HG02759 (cell line): ENCODE measurements at regions not wholly inside any gene's neighbourhood (a gene's known extent, or its start where the extent isn't known, plus 50 kb on each side); places are given as distances from the start of the nearest gene placed in this dataset.

Experiments
- ATAC-seq: cut with Tn5 transposase; IDR thresholded peaks from one replicate; pipeline ENCODE4 v1.9.1; 2021; ENCODE audit warnings: mild to moderate bottlenecking, moderate library complexity; ENCODE audit not compliant: unreplicated experiment

DNA sequence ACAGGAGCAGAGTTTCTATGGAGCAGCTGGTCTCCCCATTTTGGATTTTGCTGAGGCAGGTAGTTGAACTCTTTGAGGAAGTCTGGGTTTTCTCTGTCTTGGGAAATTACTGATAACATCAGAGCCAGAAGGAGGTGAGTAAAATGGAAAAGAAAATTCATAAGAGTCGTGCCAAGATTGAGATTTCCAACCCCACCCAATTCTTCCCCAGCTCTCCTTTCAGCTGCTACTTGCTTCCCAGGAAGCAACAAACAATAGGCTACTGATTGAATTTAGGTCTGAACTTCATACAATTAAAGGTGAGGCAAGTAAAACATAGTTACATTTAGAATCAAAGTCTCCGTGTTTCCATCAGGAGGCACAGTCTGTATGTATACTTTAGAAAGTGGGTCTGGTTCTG is 54.6 kb upstream of the EOLA2 start:
- no peak for ATAC-seq

DNA sequence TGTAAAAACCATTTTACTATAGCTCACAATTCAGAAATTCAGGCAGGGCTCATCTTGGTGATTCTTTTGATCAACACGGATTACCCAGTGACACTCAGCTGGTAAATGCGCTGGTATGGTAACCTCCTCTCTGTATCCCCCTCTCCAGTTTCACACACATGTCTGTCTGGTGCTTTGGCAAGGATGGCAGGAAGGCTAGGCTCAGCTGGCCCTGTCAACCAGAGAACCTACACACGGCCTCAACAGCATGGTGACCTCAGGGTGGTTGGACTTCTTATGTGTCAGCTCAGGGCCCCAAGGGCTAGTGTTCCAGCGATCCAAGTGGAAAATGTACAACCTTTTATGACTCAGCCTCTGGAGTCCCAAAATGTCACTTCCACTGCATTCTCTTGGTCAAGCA is 55.7 kb upstream of the EOLA2 start:
- no peak for ATAC-seq

DNA sequence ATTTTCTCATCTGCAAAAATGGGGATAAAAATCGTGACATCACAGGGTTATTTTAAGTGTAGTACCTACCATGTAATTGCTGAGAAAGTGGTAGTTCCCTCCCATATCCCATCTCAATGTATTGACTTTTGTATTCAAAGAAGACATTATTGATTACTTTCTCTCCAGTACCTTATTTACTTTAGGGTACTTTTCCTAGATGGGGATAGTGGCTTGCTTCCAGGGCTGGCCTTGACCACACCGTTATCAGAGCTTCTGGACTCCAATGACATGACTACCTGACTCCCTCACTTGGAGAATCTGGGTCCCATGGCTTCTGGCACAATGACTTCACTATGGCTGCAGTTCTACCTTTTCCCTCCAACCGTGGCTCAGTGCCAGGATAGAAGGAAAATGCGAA is 58.2 kb upstream of the EOLA2 start:
- no peak for ATAC-seq

DNA sequence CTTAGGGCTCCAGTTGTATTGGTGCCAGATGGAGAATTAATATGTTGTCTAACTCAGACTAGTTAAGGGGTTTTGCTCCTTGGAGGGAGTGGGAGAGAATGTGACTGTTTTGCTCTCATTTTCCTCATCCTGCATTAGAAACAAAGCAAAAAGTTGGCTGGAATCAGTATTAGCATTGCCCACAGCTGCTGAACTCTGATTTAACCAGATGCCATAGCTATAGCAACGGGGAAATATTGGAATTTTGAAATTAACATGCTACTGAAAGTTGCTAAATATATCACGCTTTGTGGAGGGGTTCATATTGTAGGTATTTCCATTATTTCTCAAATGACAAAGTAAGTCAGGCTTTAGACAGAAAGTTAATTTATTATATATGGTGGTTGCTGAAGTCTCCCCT is 66.7 kb upstream of the EOLA2 start:
- no peak for ATAC-seq

DNA sequence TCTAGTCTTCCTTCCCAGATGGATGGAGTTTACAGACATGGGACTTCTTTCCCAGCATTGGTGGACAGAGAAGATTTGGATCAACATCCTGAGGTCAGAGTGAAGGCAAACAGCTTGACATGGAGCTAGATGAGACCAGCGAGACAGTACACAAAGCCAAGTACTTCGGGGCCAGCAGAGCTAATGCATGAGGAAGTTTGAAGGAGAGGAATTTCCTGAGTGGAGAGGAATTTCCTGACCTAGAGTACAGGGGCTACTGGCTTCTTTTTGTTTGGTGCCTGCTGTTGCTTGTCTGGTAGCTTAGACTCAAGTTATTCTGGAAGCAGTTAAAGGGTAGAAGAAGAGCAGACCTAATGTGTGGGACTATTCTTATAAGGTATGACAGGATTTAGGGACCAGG is 69.1 kb upstream of the EOLA2 start:
- ATAC-seq: no peak

DNA sequence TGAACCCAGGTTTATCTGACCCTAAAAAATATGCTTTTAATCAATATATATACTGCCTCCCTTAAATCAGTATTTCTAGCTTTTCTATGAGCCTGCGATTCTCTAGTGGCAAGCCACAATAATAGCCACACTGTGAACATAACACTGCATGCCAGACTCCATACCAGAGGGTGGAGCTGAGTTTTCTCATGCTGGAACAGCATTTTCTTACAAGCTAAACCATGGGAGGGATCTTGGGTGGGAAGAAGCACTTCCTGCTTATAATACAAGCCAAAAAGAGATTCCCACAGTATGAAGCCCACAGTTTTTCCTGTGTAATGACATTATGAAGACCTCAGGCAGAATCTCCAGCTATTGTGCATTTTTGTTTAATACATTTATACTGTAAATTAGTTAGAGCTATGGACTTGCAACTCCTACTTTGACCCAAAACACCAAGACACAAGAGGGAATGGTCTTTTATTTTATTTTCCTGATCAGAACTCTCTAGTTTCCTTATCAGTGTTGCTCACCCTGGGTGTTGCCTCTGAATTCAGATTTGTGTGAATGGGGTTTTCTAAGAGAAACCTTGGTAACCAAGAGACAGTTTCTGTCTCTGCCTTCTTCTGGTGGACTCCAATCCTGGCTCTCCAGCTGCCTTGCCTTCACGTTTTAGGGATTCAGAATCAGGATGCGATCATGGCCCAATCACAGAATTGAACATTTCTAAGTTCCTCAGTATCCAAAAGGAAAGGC is 74.5 kb upstream of the EOLA2 start:
- ATAC-seq: no peak

- ATAC-seq: no peak
Observed at GRCh38 chrX:150014525-150014924, 76.2 kb upstream of the EOLA2 start.

GRCh38 chrX:150017868-150018267 is 79.6 kb upstream of the EOLA2 start:
- ATAC-seq: no peak

DNA sequence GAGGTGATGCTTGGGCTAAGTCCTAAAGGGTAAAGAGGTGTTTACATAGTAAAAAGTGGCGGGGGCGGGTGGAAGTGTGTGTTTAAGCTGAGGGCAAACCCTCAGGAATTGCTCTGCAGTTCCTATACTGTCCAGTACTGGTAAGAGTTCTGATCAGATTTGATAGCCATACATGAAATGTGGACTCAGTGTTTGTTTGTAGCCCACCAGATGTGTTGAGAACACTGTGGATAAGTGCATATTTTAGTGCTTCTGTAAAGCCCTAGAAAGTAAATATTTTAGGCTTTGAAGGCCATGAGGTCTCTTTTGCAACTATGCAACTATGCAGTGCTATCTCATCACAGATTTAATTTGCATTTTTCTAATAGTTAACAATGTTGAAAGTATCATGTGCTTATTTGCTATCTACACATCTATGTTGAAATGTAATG is 80.7 kb upstream of the EOLA2 start:
- no peak for ATAC-seq

GRCh38 chrX:150028692-150029091 is 90.4 kb upstream of the EOLA2 start:
- ATAC-seq: no peak

DNA sequence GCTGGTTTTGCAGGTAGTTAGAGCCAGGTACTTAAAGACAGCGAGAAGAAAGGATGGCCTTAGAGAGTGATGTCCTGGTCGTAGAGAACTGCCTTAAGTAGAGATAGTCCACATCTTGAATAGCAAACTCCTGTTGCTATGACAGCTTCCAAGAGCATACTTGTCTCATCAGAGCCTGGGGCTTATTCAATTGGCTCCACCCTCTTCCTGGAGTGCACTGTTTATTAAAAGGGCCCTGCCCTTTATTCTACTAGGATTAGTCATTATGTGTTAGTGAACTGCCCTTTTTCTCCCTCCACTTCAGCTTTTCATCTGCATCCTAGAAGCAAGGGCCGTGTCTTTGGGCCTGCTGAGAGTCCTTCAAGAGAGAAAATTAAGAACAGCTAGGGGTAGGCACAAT is 94.5 kb upstream of the EOLA2 start:
- ATAC-seq: no peak

DNA sequence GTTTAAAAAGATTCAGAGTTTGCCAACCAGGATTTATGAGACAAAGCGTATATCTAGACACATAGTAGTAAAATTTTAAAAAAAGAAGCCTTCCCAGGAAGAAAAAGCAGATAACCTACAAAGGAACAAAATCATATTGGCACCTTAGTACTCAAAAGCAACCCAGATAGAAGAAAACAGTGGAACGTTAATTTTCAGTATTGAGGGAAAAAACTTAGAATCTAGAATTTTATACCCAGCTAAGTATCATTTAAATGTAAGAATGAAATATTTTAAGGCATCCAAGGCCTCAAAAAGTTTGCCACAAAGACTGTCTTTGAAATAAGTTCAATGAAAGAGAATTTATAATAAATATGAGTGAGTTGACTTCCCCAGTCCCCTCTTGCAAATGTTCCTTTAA is 96.5 kb upstream of the EOLA2 start:
- ATAC-seq: no peak

DNA sequence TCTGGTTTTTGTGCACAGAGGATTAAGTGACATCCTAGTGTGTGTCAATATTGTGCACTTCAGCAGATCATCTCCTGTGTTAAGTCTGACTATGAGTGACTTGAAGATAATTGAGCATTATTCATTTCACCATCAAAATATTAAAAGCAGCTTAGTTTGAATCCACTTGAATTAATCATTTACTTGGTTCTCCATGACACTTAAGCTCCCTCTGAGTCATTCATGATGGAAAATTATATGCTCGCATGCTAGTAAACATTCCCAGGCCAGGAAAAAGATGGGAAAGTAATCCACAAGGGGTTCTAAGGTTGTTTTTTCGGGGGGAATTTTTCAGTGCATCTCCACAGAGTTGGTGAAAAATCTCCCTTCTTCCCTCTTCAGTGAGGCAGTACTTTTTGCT is 97.2 kb upstream of the EOLA2 start:
- ATAC-seq: no peak

GRCh38 chrX:150036181-150036580 is 97.9 kb upstream of the EOLA2 start:
- ATAC-seq: no peak

- no peak for ATAC-seq
Observed at GRCh38 chrX:150036641-150037040, 98.3 kb upstream of the EOLA2 start.

DNA sequence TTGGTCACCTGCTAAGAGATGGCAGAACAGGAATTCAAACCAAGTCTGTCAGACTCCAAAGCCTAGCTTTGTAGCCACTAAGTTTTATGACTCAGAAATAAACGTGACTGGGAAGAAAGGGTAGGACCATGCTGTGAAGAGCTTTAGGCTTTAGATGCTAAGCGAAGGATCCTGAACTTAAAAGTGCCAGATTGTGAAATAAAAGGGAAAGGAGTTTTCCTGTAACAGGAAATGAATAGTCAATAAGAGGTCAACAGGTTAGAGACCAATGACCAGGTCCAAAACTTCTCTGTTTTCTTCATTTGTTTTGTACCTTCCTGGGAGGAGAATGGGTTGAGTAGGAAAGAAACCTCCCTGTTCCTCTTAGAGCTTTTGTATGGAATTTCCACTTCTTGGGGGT is 98.8 kb upstream of the EOLA2 start:
- ATAC-seq: no peak

DNA sequence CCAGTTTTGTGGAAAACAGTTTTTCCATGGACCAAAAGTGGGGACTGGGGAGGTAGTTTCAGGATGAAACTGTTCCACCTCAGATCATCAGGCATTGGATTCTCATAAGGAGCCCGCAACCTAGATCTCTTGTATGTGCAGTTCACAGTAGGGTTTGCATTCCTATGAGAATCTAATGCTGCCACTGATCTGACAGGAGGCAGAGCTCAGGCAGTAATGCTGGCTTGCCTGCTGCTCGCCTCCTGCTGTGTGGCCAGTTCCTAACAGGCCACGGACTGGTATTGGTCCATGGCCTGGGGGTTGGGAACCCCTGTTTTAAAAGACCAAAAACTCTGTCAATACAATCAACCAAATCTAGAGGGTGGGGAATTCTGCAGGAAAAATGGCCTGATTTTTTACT is 100.0 kb upstream of the EOLA2 start:
- no peak for ATAC-seq

DNA sequence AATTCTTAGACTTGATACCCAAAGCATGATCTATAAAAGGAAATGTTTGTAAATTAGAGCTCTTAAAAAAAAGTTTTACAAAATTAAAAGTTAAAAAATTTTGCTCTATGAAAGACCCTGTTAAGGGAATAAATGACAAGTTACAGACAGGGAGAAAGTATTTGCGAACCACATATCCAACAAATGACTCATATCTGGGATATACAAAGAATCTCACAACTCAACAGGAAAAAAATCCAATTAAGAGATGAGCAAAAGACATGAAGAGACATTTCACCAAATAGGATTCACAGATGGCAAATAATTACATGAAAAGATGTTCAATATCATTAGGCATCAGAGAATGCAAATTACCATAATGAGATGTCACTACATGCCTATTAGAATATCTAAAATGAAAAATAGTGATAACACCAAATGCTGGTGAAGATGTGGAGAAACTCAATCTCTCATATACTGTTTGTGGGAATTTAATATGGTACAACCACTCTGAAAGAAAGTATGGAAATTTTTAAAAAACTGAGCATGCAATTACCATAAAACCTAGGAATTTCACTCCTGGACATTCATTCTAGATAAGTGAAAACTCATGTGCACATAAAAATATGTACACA is 100.8 kb upstream of the EOLA2 start:
- ATAC-seq: no peak

DNA sequence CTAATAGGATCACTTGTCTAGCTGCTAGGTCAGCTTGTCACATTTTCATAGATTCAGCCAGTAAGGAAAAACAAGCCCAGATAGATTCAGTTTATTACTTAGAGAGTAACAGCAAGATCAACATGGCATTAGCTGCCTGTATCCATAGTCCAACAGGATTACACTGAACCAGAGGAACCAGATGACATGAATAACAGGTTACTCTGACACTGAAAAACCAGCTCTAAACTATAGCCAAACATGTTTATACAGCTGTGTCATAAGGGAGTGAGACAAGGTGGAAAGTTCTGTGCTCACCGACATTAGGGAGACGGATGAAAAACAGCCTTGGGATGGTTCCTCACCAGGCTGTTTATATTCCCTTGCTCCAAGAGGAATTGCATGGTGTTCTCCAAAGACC is 102.9 kb upstream of the EOLA2 start:
- ATAC-seq: no peak

- ATAC-seq: no peak
Observed at GRCh38 chrX:150044556-150044955, 106.3 kb upstream of the EOLA2 start.

- no peak for ATAC-seq
Observed at GRCh38 chrX:150047818-150048217, 109.5 kb upstream of the EOLA2 start.

DNA sequence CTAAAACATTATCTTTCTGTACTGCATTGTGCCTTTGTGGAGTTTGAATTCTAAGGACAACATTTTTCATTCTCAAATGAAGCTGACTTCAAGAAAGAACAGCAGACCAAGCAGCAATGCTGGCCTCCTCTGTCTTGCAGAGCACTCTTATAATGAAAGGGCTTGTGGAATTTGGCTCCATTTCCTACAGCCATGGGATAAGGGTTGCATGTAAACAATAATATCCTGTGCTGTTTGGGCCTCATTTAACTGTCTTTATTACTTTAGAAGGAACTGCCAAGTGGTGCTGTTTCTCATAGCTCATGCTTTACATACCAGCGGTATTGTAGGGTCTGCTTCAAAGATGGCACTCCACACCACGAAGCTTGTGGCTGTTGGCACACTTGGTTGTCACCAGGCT is 111.4 kb upstream of the EOLA2 start:
- ATAC-seq: no peak

DNA sequence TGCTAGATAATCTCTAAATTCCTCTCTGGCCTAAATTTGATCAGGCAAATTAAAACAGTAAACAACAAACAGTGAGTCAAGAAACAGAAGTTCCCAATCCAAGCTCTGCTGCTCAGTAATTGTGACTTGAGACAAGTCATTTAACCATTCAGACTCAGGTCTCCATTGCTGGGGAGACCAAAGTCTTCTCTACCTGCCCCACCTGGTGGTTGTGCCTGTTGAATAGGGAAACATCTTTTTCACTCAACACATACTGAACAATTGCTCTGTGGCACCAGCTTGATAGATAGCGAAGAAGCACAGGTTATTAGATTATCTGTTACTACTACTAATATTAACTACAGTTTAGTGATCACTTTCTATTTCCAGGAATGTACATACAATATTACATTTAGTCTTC is 112.1 kb upstream of the EOLA2 start:
- ATAC-seq: no peak
